A549 (cell line): ENCODE measurements at regions not wholly inside any gene's neighbourhood (a gene's known extent, or its start where the extent isn't known, plus 50 kb on each side); places are given as distances from the start of the nearest gene placed in this dataset.

Source experiments
- ATAC-seq, 2 experiments: fragments of 200-7000 bp in 1 of 2; fragments of >200 bp in 1 of 2; cut with Nextera tagmentation in 1 of 2; cut with Tn5 transposase in 1 of 2; 3 replicates each; pipeline versions ENCODE4 v1.8.0 to v1.9.1; 2018 to 2020; ENCODE audit warnings: mild to moderate bottlenecking in 1 of 2, moderate library complexity in 1 of 2
- CTCF ChIA-PET: fragments of 300-600 bp; sonication (Branson Sonifier 250); formaldehyde crosslinking; extraction: SDS; loops from one replicate; lab custom pipeline; 2021; ENCODE audit warnings: antibody characterized with exemption, inconsistent platforms; lab: Yijun Ruan, JAX
- POLR2A ChIA-PET: fragments of 350-600 bp; formaldehyde crosslinking; extraction: SDS; loops from one replicate; lab custom pipeline; 2021; ENCODE audit warnings: antibody characterized with exemption, inconsistent platforms; lab: Yijun Ruan, JAX
- DNase-seq, 2 experiments: peaks; one replicate each; pipeline versions ENCODE4 v3.0.0 to v3.0.0-alpha.2; 2011 to 2016; ENCODE audit warnings: low read depth in 1 of 2, low spot score in 1 of 2
- FAIRE-seq: peaks from 2 replicates; lab custom pipeline; 2011; peaks lifted over from hg19 to GRCh38; lab: Jason Lieb, UNC
- H3K27ac ChIP-seq, 2 experiments: fragments of >200 bp; sonication (Bioruptor Twin); formaldehyde crosslinking; 3 replicates each; pipeline ENCODE4 v1.5.1; 2016 to 2017
- H3K4me1 ChIP-seq: fragments of >200 bp; sonication (Bioruptor Twin); formaldehyde crosslinking; 3 replicates; pipeline ENCODE4 v1.6.1; 2016
- H3K4me2 ChIP-seq: fragments of >200 bp; sonication (Bioruptor Twin); formaldehyde crosslinking; 3 replicates; pipeline ENCODE4 v1.6.1; 2016
- H3K4me3 ChIP-seq: fragments of >200 bp; sonication (Bioruptor Twin); formaldehyde crosslinking; 3 replicates; pipeline ENCODE4 v1.5.1; 2016
- H3K9me3 ChIP-seq: fragments of >200 bp; sonication (Bioruptor Twin); formaldehyde crosslinking; 3 replicates; pipeline ENCODE4 v1.6.1; 2016
- ATOH8 ChIP-seq: fragments of 250-450 bp; sonication (Bioruptor Pico); IDR thresholded peaks from 2 replicates; pipeline ENCODE4 v1.5.0; 2020; ENCODE audit warnings: low read depth, mild to moderate bottlenecking, moderate library complexity
- CBX8 ChIP-seq: fragments of 200-600 bp; sonication (generic); IDR thresholded peaks from 2 replicates; pipeline ENCODE4 v1.6.1; 2016
- CEBPB ChIP-seq, 2 experiments: fragments of >200 bp in 1 of 2; sonication (Bioruptor Twin) in 1 of 2; formaldehyde crosslinking in 1 of 2; IDR thresholded peaks; 2 replicates each; pipeline ENCODE4 v1.6.1; 2012 to 2016
- CHD2 ChIP-seq: fragments of 150-350 bp; IDR thresholded peaks from 2 replicates; pipeline ENCODE4 v1.6.1; 2014; ENCODE audit warnings: low read length; ENCODE audit not compliant: partially characterized antibody
- FOSB ChIP-seq: fragments of 250-450 bp; sonication (Bioruptor Pico); IDR thresholded peaks from 2 replicates; pipeline ENCODE4 v1.5.0; 2020; ENCODE audit warnings: mild to moderate bottlenecking, moderate library complexity
- HEYL ChIP-seq: fragments of 250-450 bp; sonication (Bioruptor Pico); IDR thresholded peaks from 2 replicates; pipeline ENCODE4 v1.8.0; 2021; ENCODE audit warnings: mild to moderate bottlenecking, moderate library complexity
- KDM1A ChIP-seq: fragments of 200-600 bp; sonication (generic); IDR thresholded peaks from 2 replicates; pipeline ENCODE4 v1.6.1; 2016; ENCODE audit warnings: low read depth, mild to moderate bottlenecking
- MAFK ChIP-seq: fragments of 450-650 bp; IDR thresholded peaks from 2 replicates; pipeline ENCODE4 v1.6.1; 2014; ENCODE audit not compliant: partially characterized antibody
- MAX ChIP-seq: IDR thresholded peaks from 2 replicates; pipeline ENCODE4 v1.6.1; 2012
- MAZ ChIP-seq: fragments of 150-350 bp; IDR thresholded peaks from 2 replicates; pipeline ENCODE4 v1.6.1; 2014; ENCODE audit warnings: antibody characterized with exemption, low read depth, low read length, borderline replicate concordance
- MYC ChIP-seq: IDR thresholded peaks from 2 replicates; pipeline ENCODE4 v1.6.1; 2012; ENCODE audit warnings: mild to moderate bottlenecking, inconsistent platforms, low read length, improper control_type of control experiment, borderline replicate concordance
- NPAS2 ChIP-seq: fragments of 250-450 bp; sonication (Bioruptor Pico); IDR thresholded peaks from 2 replicates; pipeline ENCODE4 v1.8.0; 2022; ENCODE audit warnings: mild to moderate bottlenecking, moderate library complexity, borderline replicate concordance
- PHF8 ChIP-seq: fragments of 200-600 bp; sonication (generic); IDR thresholded peaks from 2 replicates; pipeline ENCODE4 v1.6.1; 2016; ENCODE audit warnings: low read depth, mild to moderate bottlenecking, antibody characterized with exemption, moderate library complexity, borderline replicate concordance
- RFX5 ChIP-seq: fragments of 450-650 bp; IDR thresholded peaks from 2 replicates; pipeline ENCODE4 v1.7.1; 2014; ENCODE audit warnings: antibody characterized with exemption, mild to moderate bottlenecking, moderate library complexity
- RNF2 ChIP-seq: fragments of 200-600 bp; sonication (generic); IDR thresholded peaks from 2 replicates; pipeline ENCODE4 v1.6.1; 2016; ENCODE audit warnings: low read depth, mild to moderate bottlenecking, antibody characterized with exemption, moderate library complexity, borderline replicate concordance
- SMC3 ChIP-seq: fragments of >200 bp; sonication (Bioruptor Twin); formaldehyde crosslinking; IDR thresholded peaks from 3 replicates; pipeline ENCODE4 v1.6.1; 2018; ENCODE audit warnings: inconsistent platforms
- TP53 ChIP-seq: fragments of 250-450 bp; sonication (Bioruptor Pico); IDR thresholded peaks from 2 replicates; pipeline ENCODE4 v1.5.0; 2021; ENCODE audit warnings: mild to moderate bottlenecking, moderate library complexity
- USF2 ChIP-seq: fragments of 450-650 bp; IDR thresholded peaks from 2 replicates; pipeline ENCODE4 v1.6.1; 2014; ENCODE audit warnings: antibody characterized with exemption
- ZC3H11A ChIP-seq: fragments of 450-650 bp; IDR thresholded peaks from 2 replicates; pipeline ENCODE4 v1.6.1; 2014; ENCODE audit warnings: antibody characterized with exemption, mild to moderate bottlenecking
- ZSCAN20 ChIP-seq: fragments of 250-450 bp; sonication (Bioruptor Pico); IDR thresholded peaks from 2 replicates; pipeline ENCODE4 v1.8.0; 2022; ENCODE audit warnings: mild to moderate bottlenecking, moderate library complexity
- WGBS: methylation state at CpG from one replicate; pipeline ENCODE4 v1.1.6; 2017; ENCODE audit errors: missing lambda C conversion rate; 5-methylcytosine and 5-hydroxymethylcytosine counted together
- TF ChIP-seq, protein P1 (sequence below): fragments of 200-600 bp; sonication (generic); IDR thresholded peaks from 2 replicates; pipeline ENCODE4 v1.6.1; 2016; ENCODE audit warnings: antibody characterized with exemption, mild to moderate bottlenecking, moderate library complexity
- TF ChIP-seq, protein P2 (sequence below): IDR thresholded peaks from 2 replicates; pipeline ENCODE4 v1.6.1; 2012; ENCODE audit warnings: low read depth, borderline replicate concordance
- TF ChIP-seq, protein P3 (sequence below): fragments of >200 bp; sonication (Bioruptor Twin); formaldehyde crosslinking; IDR thresholded peaks from 2 replicates; pipeline ENCODE4 v1.6.1; 2016
- TF ChIP-seq, protein P4 (sequence below): fragments of 250-450 bp; sonication (Bioruptor Pico); IDR thresholded peaks from 2 replicates; pipeline ENCODE4 v1.5.0; 2021; ENCODE audit warnings: mild to moderate bottlenecking, moderate library complexity, borderline replicate concordance

DNA sequence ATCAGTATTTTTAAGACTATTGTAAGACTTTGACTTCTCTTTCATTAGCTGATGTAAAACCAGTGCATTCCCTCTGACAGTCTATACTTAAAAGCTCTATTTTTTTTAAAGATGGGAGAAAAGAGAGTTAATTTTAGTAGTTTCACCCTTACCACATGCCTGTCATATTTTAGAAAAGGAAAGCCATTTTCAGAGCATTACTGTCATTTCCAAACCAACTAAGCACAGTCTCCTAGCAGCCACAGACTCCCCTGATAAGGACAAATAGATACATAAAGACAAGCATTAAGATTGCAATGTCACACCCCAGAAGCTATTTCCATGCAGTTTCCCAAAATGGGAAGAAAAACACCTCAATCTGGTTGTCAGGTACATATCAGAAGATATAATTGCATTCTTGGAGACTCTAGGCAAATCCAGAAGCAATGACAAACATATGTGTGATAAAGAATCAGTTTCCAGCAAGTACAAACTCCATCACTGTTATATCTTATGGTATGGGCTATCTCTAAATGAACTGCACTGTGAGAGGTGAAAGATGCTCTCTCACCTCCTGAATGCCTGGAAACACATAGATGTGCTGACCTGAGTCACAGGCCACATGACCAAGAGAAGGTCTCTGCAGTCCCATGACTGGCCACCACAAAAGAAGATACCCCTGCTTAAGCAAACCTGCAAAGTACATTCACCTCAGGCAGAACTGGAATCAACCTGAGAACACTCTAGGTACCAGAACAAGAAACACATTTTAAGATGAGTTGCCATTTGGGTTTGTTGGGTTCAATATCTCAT is 303.3 kb downstream of the POU4F1 start:
- FAIRE-seq = no peak
- Histone ChIP-seq H3K27ac (no peak overlapping the region), H3K4me3 (no peak overlapping the region), H3K9me3 (no peaks in the 10 kb centered on the region), H3K4me2 (no peak overlapping the region), H3K4me1 (no peaks in the 10 kb centered on the region)
- CTCF ChIA-PET = no interaction called here
- TF ChIP-seq ZC3H11A (no peak), HEYL (no peak), ZSCAN20 (no peak), RFX5 (no peak), USF2 (no peak), NPAS2 (CRISPR knock-in tag) (no peak), MAFK (no peak), KDM1A (no peak), RNF2 (no peak)
- TF ChIP-seq, protein P1, sequence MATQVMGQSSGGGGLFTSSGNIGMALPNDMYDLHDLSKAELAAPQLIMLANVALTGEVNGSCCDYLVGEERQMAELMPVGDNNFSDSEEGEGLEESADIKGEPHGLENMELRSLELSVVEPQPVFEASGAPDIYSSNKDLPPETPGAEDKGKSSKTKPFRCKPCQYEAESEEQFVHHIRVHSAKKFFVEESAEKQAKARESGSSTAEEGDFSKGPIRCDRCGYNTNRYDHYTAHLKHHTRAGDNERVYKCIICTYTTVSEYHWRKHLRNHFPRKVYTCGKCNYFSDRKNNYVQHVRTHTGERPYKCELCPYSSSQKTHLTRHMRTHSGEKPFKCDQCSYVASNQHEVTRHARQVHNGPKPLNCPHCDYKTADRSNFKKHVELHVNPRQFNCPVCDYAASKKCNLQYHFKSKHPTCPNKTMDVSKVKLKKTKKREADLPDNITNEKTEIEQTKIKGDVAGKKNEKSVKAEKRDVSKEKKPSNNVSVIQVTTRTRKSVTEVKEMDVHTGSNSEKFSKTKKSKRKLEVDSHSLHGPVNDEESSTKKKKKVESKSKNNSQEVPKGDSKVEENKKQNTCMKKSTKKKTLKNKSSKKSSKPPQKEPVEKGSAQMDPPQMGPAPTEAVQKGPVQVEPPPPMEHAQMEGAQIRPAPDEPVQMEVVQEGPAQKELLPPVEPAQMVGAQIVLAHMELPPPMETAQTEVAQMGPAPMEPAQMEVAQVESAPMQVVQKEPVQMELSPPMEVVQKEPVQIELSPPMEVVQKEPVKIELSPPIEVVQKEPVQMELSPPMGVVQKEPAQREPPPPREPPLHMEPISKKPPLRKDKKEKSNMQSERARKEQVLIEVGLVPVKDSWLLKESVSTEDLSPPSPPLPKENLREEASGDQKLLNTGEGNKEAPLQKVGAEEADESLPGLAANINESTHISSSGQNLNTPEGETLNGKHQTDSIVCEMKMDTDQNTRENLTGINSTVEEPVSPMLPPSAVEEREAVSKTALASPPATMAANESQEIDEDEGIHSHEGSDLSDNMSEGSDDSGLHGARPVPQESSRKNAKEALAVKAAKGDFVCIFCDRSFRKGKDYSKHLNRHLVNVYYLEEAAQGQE = no peak
- TF ChIP-seq, protein P2, sequence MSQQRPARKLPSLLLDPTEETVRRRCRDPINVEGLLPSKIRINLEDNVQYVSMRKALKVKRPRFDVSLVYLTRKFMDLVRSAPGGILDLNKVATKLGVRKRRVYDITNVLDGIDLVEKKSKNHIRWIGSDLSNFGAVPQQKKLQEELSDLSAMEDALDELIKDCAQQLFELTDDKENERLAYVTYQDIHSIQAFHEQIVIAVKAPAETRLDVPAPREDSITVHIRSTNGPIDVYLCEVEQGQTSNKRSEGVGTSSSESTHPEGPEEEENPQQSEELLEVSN = no peak
- POLR2A ChIA-PET = no interaction called here
- no peak for ATAC-seq
- no peak for DNase-seq

DNA sequence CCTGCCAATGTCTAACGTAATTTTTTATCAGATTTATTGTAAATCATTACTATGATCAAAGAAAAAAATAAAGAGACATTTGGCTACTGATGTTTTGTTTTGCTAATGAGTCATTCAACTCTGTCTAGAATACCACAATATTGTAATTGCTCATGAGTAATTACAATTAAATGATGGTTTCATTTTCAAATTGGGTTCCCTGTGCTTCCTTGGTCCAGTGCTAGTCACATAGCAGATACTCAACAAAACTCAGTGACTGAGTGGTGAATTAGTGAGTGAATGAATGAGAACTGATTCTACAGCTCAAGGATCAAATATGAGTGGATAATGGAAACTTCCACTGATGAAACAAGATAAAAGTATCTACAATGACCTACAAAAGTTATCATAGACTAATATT is 304.7 kb downstream of the POU4F1 start:
- FAIRE-seq = no peak
- ChIA-PET POLR2A (no interaction called here), CTCF (no interaction called here)
- WGBS = 4% methylated on average over 1 of the region's 1 CpG
- Histone ChIP-seq H3K4me2 (no peak overlapping the region), H3K4me1 (no peaks in the 10 kb centered on the region), H3K4me3 (no peak overlapping the region), H3K27ac (no peak overlapping the region), H3K9me3 (no peaks in the 10 kb centered on the region)
- TF ChIP-seq FOSB (CRISPR knock-in tag) (no peak), MAX (no peak), CBX8 (no peak), TP53 (CRISPR knock-in tag) (no peak)
- ATAC-seq = no peak
- DNase-seq = no peak

GRCh38 chr13:78286748-78287147 is 316.6 kb downstream of the POU4F1 start:
- ChIA-PET CTCF (no interaction called here), POLR2A (no interaction called here)
- DNase-seq (no peak), FAIRE-seq (no peak), ATAC-seq (no peak)
- WGBS = 0% methylated on average over 1 of the region's 1 CpG
- no peak overlapping the region for H3K27ac ChIP-seq
- H3K9me3 ChIP-seq = no peaks in the 10 kb centered on the region
- no peaks in the 10 kb centered on the region for H3K4me1 ChIP-seq
- H3K4me3 ChIP-seq = no peak overlapping the region
- H3K4me2 ChIP-seq = no peak overlapping the region
- TF ChIP-seq CHD2 (no peak), ZC3H11A (no peak), PHF8 (no peak), CEBPB (IDR thresholded peaks at IDR 0.05) (no peak), MAX (no peak), MAZ (no peak), SMC3 (no peak), ATOH8 (no peak), MYC (no peak)
- TF ChIP-seq, protein P2 = no peak
- TF ChIP-seq, protein P3, sequence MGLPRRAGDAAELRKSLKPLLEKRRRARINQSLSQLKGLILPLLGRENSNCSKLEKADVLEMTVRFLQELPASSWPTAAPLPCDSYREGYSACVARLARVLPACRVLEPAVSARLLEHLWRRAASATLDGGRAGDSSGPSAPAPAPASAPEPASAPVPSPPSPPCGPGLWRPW = no peak
- TF ChIP-seq, protein P4, sequence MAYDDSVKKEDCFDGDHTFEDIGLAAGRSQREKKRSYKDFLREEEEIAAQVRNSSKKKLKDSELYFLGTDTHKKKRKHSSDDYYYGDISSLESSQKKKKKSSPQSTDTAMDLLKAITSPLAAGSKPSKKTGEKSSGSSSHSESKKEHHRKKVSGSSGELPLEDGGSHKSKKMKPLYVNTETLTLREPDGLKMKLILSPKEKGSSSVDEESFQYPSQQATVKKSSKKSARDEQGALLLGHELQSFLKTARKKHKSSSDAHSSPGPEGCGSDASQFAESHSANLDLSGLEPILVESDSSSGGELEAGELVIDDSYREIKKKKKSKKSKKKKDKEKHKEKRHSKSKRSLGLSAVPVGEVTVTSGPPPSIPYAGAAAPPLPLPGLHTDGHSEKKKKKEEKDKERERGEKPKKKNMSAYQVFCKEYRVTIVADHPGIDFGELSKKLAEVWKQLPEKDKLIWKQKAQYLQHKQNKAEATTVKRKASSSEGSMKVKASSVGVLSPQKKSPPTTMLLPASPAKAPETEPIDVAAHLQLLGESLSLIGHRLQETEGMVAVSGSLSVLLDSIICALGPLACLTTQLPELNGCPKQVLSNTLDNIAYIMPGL = no peak
